GM12891 (cell line): ENCODE measurements at regions not wholly inside any gene's neighbourhood (a gene's known extent, or its start where the extent isn't known, plus 50 kb on each side); places are given as distances from the start of the nearest gene placed in this dataset.

Source experiments
- PAX5 ChIP-seq: IDR thresholded peaks from 2 replicates; pipeline ENCODE4 v1.6.1; 2011; ENCODE audit warnings: low read length, moderate library complexity, mild to moderate bottlenecking; ENCODE audit not compliant: insufficient read depth, severe bottlenecking
- POLR2A ChIP-seq: IDR thresholded peaks from 2 replicates; pipeline ENCODE4 v1.6.1; 2011; ENCODE audit warnings: low read depth, low read length, control low read depth
- POLR2AphosphoS5 ChIP-seq: IDR thresholded peaks from 2 replicates; pipeline ENCODE4 v1.6.1; 2011; ENCODE audit warnings: low read depth, low read length, control low read depth
- POU2F2 ChIP-seq: IDR thresholded peaks from 2 replicates; pipeline ENCODE4 v1.6.1; 2011; ENCODE audit warnings: low read depth, mild to moderate bottlenecking, control low read depth, low read length, moderate library complexity
- SPI1 ChIP-seq: IDR thresholded peaks from 2 replicates; pipeline ENCODE4 v1.6.1; 2011; ENCODE audit warnings: low read depth, low read length, control low read depth
- TAF1 ChIP-seq: IDR thresholded peaks from 2 replicates; pipeline ENCODE4 v1.6.1; 2011; ENCODE audit warnings: low read depth, low read length, control low read depth

GRCh38 chr7:84336766-84337165 is 142.2 kb upstream of the SEMA3A start:
- no peak for TF ChIP-seq POLR2A
- TF ChIP-seq POLR2AphosphoS5: no peak
- no peak for TF ChIP-seq TAF1
- TF ChIP-seq SPI1: no peak
- TF ChIP-seq POU2F2: no peak
- no peak for TF ChIP-seq PAX5
